HCT116 (cell line): ENCODE measurements at regions not wholly inside any gene's neighbourhood (a gene's known extent, or its start where the extent isn't known, plus 50 kb on each side); places are given as distances from the start of the nearest gene placed in this dataset.

Experiments used
- ATAC-seq: fragments of 200-7000 bp; cut with Tn5 transposase; 2 replicates; pipeline ENCODE4 v1.9.1; 2020; ENCODE audit warnings: mild to moderate bottlenecking, moderate library complexity
- BruUV-seq: library from RNA; stranded (reverse); fragments of 400-500 nt; replicated peaks from 2 replicates; lab custom pipeline; 2021; lab: Mats Ljungman, UMichigan
- CTCF ChIA-PET: fragments of 300-600 bp; sonication (Branson Sonifier 250); formaldehyde crosslinking; loops from one replicate; lab custom pipeline; 2021; ENCODE audit warnings: antibody characterized with exemption; lab: Charles Lee
- POLR2A ChIA-PET: fragments of 300-600, 350-600 bp; sonication (Branson Sonifier 250); formaldehyde crosslinking; loops from one replicate; lab custom pipeline; 2021; ENCODE audit warnings: antibody characterized with exemption; lab: Charles Lee
- RAD21 ChIA-PET, 2 experiments: fragments of 300-600 bp; sonication (Branson Sonifier 250); formaldehyde crosslinking; loops; one replicate each; lab custom pipeline; 2023; ENCODE audit warnings: low total read pairs in 2 of 2; ENCODE audit not compliant: uncharacterized antibody in 2 of 2, unreplicated experiment in 2 of 2, low non-redundant PET in 1 of 2; lab: Charles Lee
- DNase-seq: peaks from one replicate; pipeline ENCODE4 v3.0.0-alpha.2; 2010; ENCODE audit warnings: low read depth, low spot score
- H2AFZ ChIP-seq: fragments of 200-600 bp; shearing (Covaris generic), sonication (generic); 2 replicates; pipeline ENCODE4 v1.6.1; 2017; ENCODE audit warnings: low read depth, mixed run types, mixed read lengths, antibody characterized with exemption, low read length; ENCODE audit not compliant: poor library complexity, severe bottlenecking
- H3K27ac ChIP-seq: 2 replicates; pipeline ENCODE4 v1.5.1; 2012; ENCODE audit warnings: low read depth, low read length
- H3K27me3 ChIP-seq: fragments of 200-600 bp; sonication (generic); 2 replicates; pipeline ENCODE4 v1.6.1; 2016; ENCODE audit warnings: mixed run types, low read length, mixed read lengths; ENCODE audit not compliant: insufficient read depth
- H3K36me3 ChIP-seq, 2 experiments: fragments of 200-500 bp in 1 of 2; fragments of 200-600 bp in 1 of 2; sonication (Bioruptor generic) in 1 of 2; sonication (generic) in 1 of 2; 2 replicates each; pipeline versions ENCODE4 v1.5.1 to v1.6.1; 2014 to 2016; ENCODE audit warnings: low read length in 2 of 2, inconsistent platforms in 1 of 2, mixed read lengths in 1 of 2, mixed run types in 1 of 2; ENCODE audit not compliant: insufficient read depth in 2 of 2, control insufficient read depth in 1 of 2
- H3K4me1 ChIP-seq, 2 experiments: fragments of 200-600 bp in 1 of 2; sonication (generic) in 1 of 2; 2 replicates each; pipeline versions ENCODE4 v1.5.1 to v1.6.1; 2012 to 2017; ENCODE audit warnings: low read length in 2 of 2, inconsistent platforms in 1 of 2, mild to moderate bottlenecking in 1 of 2, mixed read lengths in 1 of 2, mixed run types in 1 of 2, moderate library complexity in 1 of 2; ENCODE audit not compliant: insufficient read depth in 2 of 2, control insufficient read depth in 1 of 2
- H3K4me2 ChIP-seq: fragments of 200-600 bp; sonication (generic); 2 replicates; pipeline ENCODE4 v1.6.1; 2017; ENCODE audit warnings: mixed run types, low read length, mixed read lengths
- H3K4me3 ChIP-seq, 2 experiments: fragments of 200-600 bp in 1 of 2; sonication (generic) in 1 of 2; replicated peaks in 1 of 2; 2 replicates each; pipeline ENCODE4 v1.5.1; 2011 to 2016; ENCODE audit warnings: low read length in 2 of 2, control low read depth in 1 of 2, low read depth in 1 of 2, mild to moderate bottlenecking in 1 of 2, mixed read lengths in 1 of 2, mixed run types in 1 of 2
- H3K79me2 ChIP-seq: fragments of 200-600 bp; sonication (generic); 2 replicates; pipeline ENCODE4 v1.6.1; 2017; ENCODE audit warnings: mild to moderate bottlenecking, mixed run types, low read length, moderate library complexity, mixed read lengths; ENCODE audit not compliant: insufficient read depth
- H3K9ac ChIP-seq: fragments of 200-600 bp; sonication (generic); 2 replicates; pipeline ENCODE4 v1.6.1; 2016; ENCODE audit warnings: low read length, mixed read lengths
- H3K9me2 ChIP-seq: fragments of 200-600 bp; sonication (generic), shearing (Covaris generic); 2 replicates; pipeline ENCODE4 v1.6.1; 2017; ENCODE audit warnings: mixed run types, mild to moderate bottlenecking, moderate library complexity; ENCODE audit not compliant: insufficient read depth
- H3K9me3 ChIP-seq, 2 experiments: fragments of 200-500 bp in 1 of 2; fragments of 200-600 bp in 1 of 2; sonication (Bioruptor generic) in 1 of 2; sonication (generic) in 1 of 2; 2 replicates each; pipeline ENCODE4 v1.6.1; 2014 to 2017; ENCODE audit warnings: low read length in 2 of 2, mixed read lengths in 2 of 2, inconsistent platforms in 1 of 2, low read depth in 1 of 2, mild to moderate bottlenecking in 1 of 2, mixed run types in 1 of 2, moderate library complexity in 1 of 2; ENCODE audit not compliant: control insufficient read depth in 1 of 2, insufficient read depth in 1 of 2
- H4K20me1 ChIP-seq: fragments of 200-600 bp; sonication (generic), shearing (Covaris generic); 2 replicates; pipeline ENCODE4 v1.6.1; 2017; ENCODE audit warnings: mixed run types, mild to moderate bottlenecking, moderate library complexity; ENCODE audit not compliant: insufficient read depth
- ATF3 ChIP-seq: IDR thresholded peaks from 2 replicates; pipeline ENCODE4 v1.6.1; 2012
- EZH2phosphoT487 ChIP-seq: fragments of 200-600 bp; IDR thresholded peaks from 2 replicates; pipeline ENCODE4 v1.6.1; 2018; ENCODE audit warnings: antibody characterized with exemption, borderline replicate concordance
- FOSL1 ChIP-seq: IDR thresholded peaks from 2 replicates; pipeline ENCODE4 v1.6.1; 2012; ENCODE audit warnings: low read depth
- POLR2AphosphoS5 ChIP-seq: IDR thresholded peaks from 2 replicates; pipeline ENCODE4 v1.6.1; 2011; ENCODE audit warnings: mild to moderate bottlenecking, low read depth, low read length, moderate library complexity
- REST ChIP-seq: IDR thresholded peaks from 2 replicates; pipeline ENCODE4 v1.6.1; 2012; ENCODE audit warnings: low read depth
- YY1 ChIP-seq: IDR thresholded peaks from 2 replicates; pipeline ENCODE4 v1.6.1; 2011; ENCODE audit warnings: low read length, low read depth, moderate library complexity, mild to moderate bottlenecking; ENCODE audit not compliant: insufficient replicate concordance; ENCODE audit errors: extremely low read depth
- ZNF274 ChIP-seq: fragments of 200-500 bp; sonication (Bioruptor generic); IDR thresholded peaks from 2 replicates; pipeline ENCODE4 v1.6.1; 2014; ENCODE audit warnings: mild to moderate bottlenecking, low read depth, low read length, inconsistent platforms
- intact Hi-C: fragments of 100-400 bp; cut with micrococcal nuclease; formaldehyde crosslinking; loops from 2 replicates; pipeline ENCODE4 v1.10.0; 2022
- TF ChIP-seq, protein P1 (sequence below), 3 experiments: fragments of 200-600 bp in 1 of 3; sonication (generic) in 1 of 3; IDR thresholded peaks in 2 of 3; conservative IDR thresholded peaks in 1 of 3; 2 replicates each; pipeline ENCODE4 v1.5.1; 2012 to 2017; ENCODE audit warnings: low read depth in 2 of 3, low read length in 2 of 3, antibody characterized with exemption in 1 of 3, borderline replicate concordance in 1 of 3, control low read depth in 1 of 3, mild to moderate bottlenecking in 1 of 3, mixed read lengths in 1 of 3, mixed run types in 1 of 3, moderate library complexity in 1 of 3; ENCODE audit not compliant: insufficient read depth in 1 of 3
- TF ChIP-seq, protein P2 (sequence below): IDR thresholded peaks from 2 replicates; pipeline ENCODE4 v1.6.1; 2011; ENCODE audit warnings: mild to moderate bottlenecking, low read length, moderate library complexity; ENCODE audit not compliant: insufficient replicate concordance; ENCODE audit errors: extremely low read depth

- TF ChIP-seq REST = no peak
Measured at GRCh38 chr3:25913179-25913578, 123.3 kb downstream of the OXSM start (continued).

DNA sequence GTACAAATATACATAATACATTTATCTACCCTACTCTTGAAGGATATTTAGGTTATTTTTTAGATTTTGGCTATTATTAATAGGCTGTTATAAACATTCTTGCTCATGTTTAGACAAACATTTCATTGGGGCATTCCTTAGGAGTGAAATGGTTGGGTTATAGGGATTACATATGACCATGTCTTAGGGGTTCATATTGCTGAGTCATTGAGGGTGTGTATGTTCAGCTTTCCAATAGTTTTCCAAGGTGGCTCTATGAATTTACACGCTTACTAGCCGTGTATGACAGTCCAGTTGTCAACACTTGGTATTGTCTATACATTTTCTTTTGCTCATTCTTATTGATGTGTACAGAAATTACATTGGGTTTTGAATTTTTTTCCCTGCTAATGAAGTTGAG is 125.8 kb downstream of the OXSM start:
- no peak overlapping the region for H3K4me2 ChIP-seq
- no peak overlapping the region for H2AFZ ChIP-seq
- no peaks in the 10 kb centered on the region for H3K4me1 ChIP-seq
- DNase-seq (no peak), ATAC-seq (no peak)
- no peak overlapping the region for H3K27ac ChIP-seq
- no peaks in the 10 kb centered on the region for H3K36me3 ChIP-seq
- H3K27me3 ChIP-seq = 0 out of 2 replicates have a peak, but pooled peaks cover 3% of the 10 kb centered on the region
- no peaks in the 10 kb centered on the region for H4K20me1 ChIP-seq
- POLR2A ChIA-PET = no interaction called here
- RAD21 ChIA-PET = no interaction called here
- BruUV-seq = no TSS peak
- H3K9ac ChIP-seq = no peak overlapping the region
- TF ChIP-seq YY1 = no peak
- TF ChIP-seq POLR2AphosphoS5 = no peak
- TF ChIP-seq ZNF274 = no peak
- TF ChIP-seq EZH2phosphoT487 = no peak
- TF ChIP-seq, protein P1, sequence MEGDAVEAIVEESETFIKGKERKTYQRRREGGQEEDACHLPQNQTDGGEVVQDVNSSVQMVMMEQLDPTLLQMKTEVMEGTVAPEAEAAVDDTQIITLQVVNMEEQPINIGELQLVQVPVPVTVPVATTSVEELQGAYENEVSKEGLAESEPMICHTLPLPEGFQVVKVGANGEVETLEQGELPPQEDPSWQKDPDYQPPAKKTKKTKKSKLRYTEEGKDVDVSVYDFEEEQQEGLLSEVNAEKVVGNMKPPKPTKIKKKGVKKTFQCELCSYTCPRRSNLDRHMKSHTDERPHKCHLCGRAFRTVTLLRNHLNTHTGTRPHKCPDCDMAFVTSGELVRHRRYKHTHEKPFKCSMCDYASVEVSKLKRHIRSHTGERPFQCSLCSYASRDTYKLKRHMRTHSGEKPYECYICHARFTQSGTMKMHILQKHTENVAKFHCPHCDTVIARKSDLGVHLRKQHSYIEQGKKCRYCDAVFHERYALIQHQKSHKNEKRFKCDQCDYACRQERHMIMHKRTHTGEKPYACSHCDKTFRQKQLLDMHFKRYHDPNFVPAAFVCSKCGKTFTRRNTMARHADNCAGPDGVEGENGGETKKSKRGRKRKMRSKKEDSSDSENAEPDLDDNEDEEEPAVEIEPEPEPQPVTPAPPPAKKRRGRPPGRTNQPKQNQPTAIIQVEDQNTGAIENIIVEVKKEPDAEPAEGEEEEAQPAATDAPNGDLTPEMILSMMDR (IDR thresholded peaks at IDR 0.05 in 2 of 3, conservative IDR thresholded peaks at IDR 0.05 in 1 of 3; ENCODE audit: borderline replicate concordance in 1 of 3, insufficient read depth in 1 of 3, low read depth in 2 of 3, low read length in 2 of 3) = no peak
- TF ChIP-seq, protein P2, sequence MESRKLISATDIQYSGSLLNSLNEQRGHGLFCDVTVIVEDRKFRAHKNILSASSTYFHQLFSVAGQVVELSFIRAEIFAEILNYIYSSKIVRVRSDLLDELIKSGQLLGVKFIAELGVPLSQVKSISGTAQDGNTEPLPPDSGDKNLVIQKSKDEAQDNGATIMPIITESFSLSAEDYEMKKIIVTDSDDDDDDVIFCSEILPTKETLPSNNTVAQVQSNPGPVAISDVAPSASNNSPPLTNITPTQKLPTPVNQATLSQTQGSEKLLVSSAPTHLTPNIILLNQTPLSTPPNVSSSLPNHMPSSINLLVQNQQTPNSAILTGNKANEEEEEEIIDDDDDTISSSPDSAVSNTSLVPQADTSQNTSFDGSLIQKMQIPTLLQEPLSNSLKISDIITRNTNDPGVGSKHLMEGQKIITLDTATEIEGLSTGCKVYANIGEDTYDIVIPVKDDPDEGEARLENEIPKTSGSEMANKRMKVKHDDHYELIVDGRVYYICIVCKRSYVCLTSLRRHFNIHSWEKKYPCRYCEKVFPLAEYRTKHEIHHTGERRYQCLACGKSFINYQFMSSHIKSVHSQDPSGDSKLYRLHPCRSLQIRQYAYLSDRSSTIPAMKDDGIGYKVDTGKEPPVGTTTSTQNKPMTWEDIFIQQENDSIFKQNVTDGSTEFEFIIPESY = no peak
- no peak for TF ChIP-seq FOSL1
- TF ChIP-seq ATF3 = no peak
- intact Hi-C loops = no loop called here
- H3K4me3 ChIP-seq = no peak overlapping the region
- H3K9me3 ChIP-seq = no peaks in the 10 kb centered on the region
- H3K79me2 ChIP-seq = no peaks in the 10 kb centered on the region
- H3K9me2 ChIP-seq = no peaks in the 10 kb centered on the region
- CTCF ChIA-PET = no interaction called here
